ENCODE measurements at regions not wholly inside any gene's neighbourhood (a gene's known extent, or its start where the extent isn't known, plus 50 kb on each side); places are given as distances from the start of the nearest gene placed in this dataset.

DNA sequence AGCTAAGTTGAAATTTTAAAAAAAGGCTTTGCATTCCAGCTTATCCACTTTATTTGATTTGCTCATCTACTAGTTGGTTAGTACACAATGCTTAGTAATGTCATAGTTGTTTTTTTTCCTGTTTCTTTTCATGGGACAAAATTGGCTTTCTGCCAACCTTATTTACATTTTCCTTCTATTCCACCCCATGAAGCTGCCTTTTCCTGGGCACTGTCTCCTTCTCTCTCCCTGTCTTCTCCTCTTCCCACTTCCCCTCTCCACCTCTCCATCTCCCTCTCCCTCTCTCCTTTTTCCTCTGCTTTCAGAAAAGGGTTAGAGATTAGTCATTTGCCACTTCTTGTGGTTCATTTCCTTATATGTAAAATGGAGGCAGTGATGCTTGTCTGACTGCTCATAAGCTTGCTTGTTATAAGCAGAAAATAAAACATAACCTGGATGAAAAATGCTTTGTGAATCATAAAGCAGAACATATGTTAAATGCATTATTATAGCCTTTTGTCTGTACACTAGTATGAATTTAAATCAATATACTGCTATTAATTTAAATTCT, 181.9 kb downstream of the CEP135 start:
- H3K79me2 ChIP-seq (ENCODE audit: insufficient read depth, low read length): no peaks in the 10 kb centered on the region
- H4K91ac ChIP-seq (ENCODE audit: insufficient read length, low read depth, low read length): no peak overlapping the region
- Mint-ChIP-seq H3K36me3 (ENCODE audit: insufficient read depth in 1 of 3, low read depth in 3 of 3) (peaks cover 0 to 3% (median 2%) of the 10 kb centered on the region in 3 experiments; a peak in 4 of 7 replicates), H3K4me3 (no peak overlapping the region), H3K27ac (peak overlapping the region in 2 of 3 experiments; percentile 10 to 55; a peak in 2 of 7 replicates), H3K27me3 (ENCODE audit: low read depth) (no peaks in the 10 kb centered on the region), H3K9me3 (peaks cover 0 to 4% of the 10 kb centered on the region in 2 experiments; a peak in 2 of 5 replicates), H3K4me1 (peaks cover 27 to 30% of the 10 kb centered on the region in 2 experiments)
- H3K4ac ChIP-seq (ENCODE audit: low read depth, low read length): no peak overlapping the region
- H3K9me3 ChIP-seq (ENCODE audit: control insufficient read depth, low read depth, low read length): no peaks in the 10 kb centered on the region
- no peaks in the 10 kb centered on the region for H3K23me2 ChIP-seq (ENCODE audit: insufficient read length, low read depth, low read length, poor library complexity, severe bottlenecking)
- no peak for DNase-seq
- TF ChIP-seq, protein P1, sequence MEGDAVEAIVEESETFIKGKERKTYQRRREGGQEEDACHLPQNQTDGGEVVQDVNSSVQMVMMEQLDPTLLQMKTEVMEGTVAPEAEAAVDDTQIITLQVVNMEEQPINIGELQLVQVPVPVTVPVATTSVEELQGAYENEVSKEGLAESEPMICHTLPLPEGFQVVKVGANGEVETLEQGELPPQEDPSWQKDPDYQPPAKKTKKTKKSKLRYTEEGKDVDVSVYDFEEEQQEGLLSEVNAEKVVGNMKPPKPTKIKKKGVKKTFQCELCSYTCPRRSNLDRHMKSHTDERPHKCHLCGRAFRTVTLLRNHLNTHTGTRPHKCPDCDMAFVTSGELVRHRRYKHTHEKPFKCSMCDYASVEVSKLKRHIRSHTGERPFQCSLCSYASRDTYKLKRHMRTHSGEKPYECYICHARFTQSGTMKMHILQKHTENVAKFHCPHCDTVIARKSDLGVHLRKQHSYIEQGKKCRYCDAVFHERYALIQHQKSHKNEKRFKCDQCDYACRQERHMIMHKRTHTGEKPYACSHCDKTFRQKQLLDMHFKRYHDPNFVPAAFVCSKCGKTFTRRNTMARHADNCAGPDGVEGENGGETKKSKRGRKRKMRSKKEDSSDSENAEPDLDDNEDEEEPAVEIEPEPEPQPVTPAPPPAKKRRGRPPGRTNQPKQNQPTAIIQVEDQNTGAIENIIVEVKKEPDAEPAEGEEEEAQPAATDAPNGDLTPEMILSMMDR (conservative IDR thresholded peaks at IDR 0.05): no peak
- no peak overlapping the region for H2BK120ac ChIP-seq (ENCODE audit: low read depth, low read length, poor library complexity, severe bottlenecking)
- no peak overlapping the region for H2BK12ac ChIP-seq (ENCODE audit: insufficient read length, low read depth, low read length)
- peaks cover 3% of the 10 kb centered on the region; the same call in 1 of the 2 replicates for H3K4me1 ChIP-seq (ENCODE audit: insufficient read depth, low read length)
- H2AK5ac ChIP-seq (ENCODE audit: insufficient read length, low read length): no peak overlapping the region
- no peak overlapping the region for H3K56ac ChIP-seq (ENCODE audit: insufficient read length, low read depth, low read length)
- no peak overlapping the region for H3K27ac ChIP-seq (ENCODE audit: insufficient read length, low read depth, low read length)
- no peaks in the 10 kb centered on the region for H4K20me1 ChIP-seq (ENCODE audit: control insufficient read depth, insufficient read depth, insufficient read length)
- no peak overlapping the region for H3K23ac ChIP-seq (ENCODE audit: insufficient read length, low read depth, low read length)
- no peak overlapping the region for H4K5ac ChIP-seq (ENCODE audit: insufficient read length, low read depth, low read length)
- no peak overlapping the region for H3K9ac ChIP-seq (ENCODE audit: extremely low read depth, insufficient read length, low read length)
- H2BK20ac ChIP-seq (ENCODE audit: low read depth, low read length, poor library complexity, severe bottlenecking): no peak overlapping the region
- no peak overlapping the region for H3K4me2 ChIP-seq (ENCODE audit: insufficient read depth, insufficient read length, low read length)
- H4K8ac ChIP-seq (replicated peaks; ENCODE audit: insufficient read length, low read depth, low read length): no peak overlapping the region
- no peak overlapping the region for H3K18ac ChIP-seq (ENCODE audit: insufficient read length, low read depth, low read length)
- no peak overlapping the region for H3T11ph ChIP-seq (ENCODE audit: low read length)
- H2AFZ ChIP-seq (ENCODE audit: low read length): no peak overlapping the region
- H3K27me3 ChIP-seq (ENCODE audit: insufficient read depth, low read length): no peaks in the 10 kb centered on the region
- peaks cover 3% of the 10 kb centered on the region for H3K79me1 ChIP-seq (ENCODE audit: insufficient read depth, low read depth, low read length, poor library complexity, severe bottlenecking)
- no peak overlapping the region for H2BK15ac ChIP-seq (ENCODE audit: low read depth, low read length)
- H3K14ac ChIP-seq (ENCODE audit: insufficient read depth, low read length): no peak overlapping the region
- H2BK5ac ChIP-seq (ENCODE audit: insufficient read length, low read length): no peak overlapping the region

Measured in H9 (cell line).